Inferior parietal cortex (tissue), 1 donor: ENCODE measurements at regions not wholly inside any gene's neighbourhood (a gene's known extent, or its start where the extent isn't known, plus 50 kb on each side); places are given as distances from the start of the nearest gene placed in this dataset.
"Not testable (repeated sequence)": the region's sequence is repeated elsewhere in the genome, so short reads cannot be mapped to it uniquely, and the experiment has no call there.

Experiments used
- DNase-seq: peaks from one replicate; pipeline ENCODE4 v3.0.0-alpha.2; 2016; ENCODE audit errors: extremely low spot score

DNA sequence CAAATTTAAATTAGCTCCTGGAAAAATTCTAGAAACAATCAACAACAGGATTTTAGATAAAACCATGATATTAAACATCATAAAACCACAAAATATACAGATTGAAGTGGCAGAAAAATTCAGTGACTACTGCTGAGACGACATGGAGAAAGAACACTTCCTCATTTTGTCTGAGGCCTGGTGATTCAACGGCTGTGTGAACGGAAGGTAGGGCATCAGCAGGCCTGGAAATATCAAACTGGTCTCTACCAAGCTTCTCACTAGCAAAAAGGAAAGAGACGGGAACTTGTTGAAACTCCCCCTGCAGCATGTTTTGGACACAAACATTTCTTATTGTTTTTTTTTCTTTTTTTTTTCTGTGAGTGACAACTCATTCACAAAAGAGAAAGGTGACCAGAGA lies 58.0 kb upstream of the AHI1 start:
- no peak for DNase-seq

DNA sequence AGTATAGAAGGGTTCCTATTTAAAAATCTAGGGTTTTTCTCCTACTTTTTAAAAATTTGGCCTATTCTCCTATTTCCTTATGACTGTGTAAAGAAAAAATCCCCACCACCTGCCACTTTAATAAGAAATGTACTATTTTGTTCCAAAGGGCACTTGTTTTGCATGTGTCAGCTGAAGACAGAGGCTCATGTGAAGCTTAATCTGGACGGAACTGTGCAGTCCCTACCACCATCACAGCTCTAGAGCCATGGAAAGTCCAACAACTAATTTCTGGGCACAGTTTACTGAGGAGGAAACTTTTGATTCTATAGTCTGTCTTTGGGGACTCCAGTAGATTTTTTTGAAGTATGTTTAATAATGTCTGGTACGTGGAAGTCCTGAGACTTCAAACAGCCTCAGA lies 60.0 kb upstream of the AHI1 start:
- no peak for DNase-seq

- not testable (repeated sequence) for DNase-seq
Observed at GRCh38 chr6:135565605-135566004, 68.1 kb upstream of the AHI1 start.

- DNase-seq: no peak
Observed at GRCh38 chr6:135566311-135567068, 69.0 kb upstream of the AHI1 start.

DNA sequence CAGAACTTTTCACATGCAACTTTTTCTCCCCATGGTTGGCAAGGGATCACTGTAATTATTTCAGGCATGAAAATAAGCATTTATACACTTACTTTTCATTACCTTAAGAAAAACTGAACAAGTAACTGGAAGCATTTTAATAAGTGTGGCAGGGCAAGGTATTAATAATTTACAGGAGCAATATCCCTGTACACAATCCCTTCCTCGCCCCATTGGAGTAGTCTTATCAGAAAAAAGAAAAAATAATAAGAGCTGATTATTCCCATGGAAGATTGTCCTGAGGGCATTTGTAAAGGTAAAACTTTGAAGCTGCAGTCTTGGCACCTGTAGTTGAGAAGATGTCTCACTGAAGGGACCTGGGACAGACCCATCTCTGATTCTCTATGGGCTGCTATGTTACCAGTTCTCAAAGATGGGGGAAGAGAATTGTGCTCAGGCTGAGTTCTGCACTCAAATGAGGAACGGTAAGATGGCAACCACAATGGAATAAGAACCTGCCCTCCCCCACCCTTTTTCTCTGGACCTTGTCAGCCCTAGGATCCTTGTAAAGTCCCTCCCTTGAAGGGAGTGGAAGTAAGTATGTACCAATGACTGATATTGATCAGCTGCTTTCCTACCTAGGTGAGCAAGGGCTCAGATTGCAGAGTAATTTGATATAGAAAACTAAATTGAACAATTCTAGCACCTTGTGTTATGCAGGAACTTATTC lies 70.0 kb upstream of the AHI1 start:
- no peak for DNase-seq

DNA sequence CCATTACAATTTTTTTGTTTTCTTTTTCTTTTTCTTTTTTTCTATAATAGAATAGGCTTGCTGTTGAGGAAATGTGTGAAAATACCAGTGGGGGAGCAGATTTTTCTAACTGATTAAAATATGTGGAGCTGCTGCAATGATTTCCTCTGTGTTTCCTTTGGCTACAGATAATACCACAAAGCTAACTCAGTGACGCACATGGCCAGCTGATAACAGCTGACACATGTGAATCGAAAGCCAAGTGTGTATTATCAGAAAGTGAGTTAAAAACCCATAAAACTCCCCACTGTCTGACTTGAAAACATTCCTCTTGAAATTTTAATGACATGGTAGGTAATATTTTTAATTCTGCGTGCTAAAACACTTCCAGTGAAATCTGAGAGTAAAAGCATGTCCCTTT lies 70.8 kb upstream of the AHI1 start:
- no peak for DNase-seq

DNA sequence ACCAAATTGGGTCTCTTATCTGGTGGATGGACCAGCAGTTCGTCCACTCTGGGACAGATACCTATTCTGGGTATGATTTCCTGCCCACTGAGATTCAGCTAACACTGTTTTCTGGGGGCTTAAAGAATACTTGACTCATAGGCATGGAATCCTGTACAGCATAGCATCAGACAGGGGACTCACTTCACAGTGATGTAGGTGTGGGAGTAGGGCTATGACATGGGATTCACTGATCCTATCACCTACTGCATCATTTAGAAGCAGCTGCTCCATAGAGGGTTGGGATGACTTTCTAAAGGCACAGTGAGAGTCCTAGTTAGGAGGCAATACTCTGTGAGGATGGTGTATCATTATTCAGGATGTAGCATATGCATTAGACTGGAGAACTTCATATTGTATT lies 74.5 kb upstream of the AHI1 start:
- no peak for DNase-seq

- no peak for DNase-seq
Observed at GRCh38 chr6:135575629-135576028, 78.1 kb upstream of the AHI1 start.

DNA sequence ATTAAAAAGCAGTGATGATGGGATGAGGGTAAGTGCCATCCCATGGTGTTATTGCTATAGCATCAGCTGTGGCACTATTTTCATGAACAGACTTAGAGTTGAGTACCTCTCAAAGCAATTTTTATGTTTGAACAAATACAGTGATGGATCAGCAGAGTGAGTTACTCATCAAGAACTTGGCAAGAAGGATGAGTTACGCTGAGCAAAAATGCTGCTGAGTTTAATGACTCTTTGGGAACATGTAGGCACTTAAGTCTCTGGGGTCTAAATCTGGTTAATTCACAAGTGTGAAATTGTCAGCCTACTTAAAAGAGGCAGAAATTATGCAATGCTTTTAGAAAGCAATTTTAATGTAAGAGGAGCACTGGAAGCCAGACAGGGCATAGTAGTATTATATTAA lies 78.5 kb upstream of the AHI1 start:
- DNase-seq: peak; percentile 11

GRCh38 chr6:135577059-135577538 lies 79.6 kb upstream of the AHI1 start:
- DNase-seq: peak; percentile 10

GRCh38 chr6:135578976-135579375 lies 81.4 kb upstream of the AHI1 start:
- no peak for DNase-seq

DNA sequence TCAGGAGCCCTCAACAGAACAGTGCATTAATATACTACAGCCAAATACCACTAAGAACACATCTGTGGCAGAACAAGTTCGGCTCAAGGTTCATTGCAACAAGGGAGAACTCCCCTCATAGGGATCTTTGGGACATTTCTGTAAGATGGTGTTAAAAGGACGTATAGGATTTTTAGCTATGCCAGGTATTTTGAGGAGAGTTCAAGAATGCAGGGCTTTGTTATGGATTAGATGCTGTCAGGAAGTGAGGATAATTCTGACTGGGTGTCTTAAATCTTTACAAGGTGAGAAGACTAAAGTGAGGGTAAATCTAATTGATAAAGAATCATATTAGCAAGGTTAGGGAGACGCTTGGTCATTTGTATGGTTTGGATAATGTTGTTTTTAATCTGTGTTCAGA lies 83.7 kb upstream of the AHI1 start:
- DNase-seq: no peak

- DNase-seq: no peak
Observed at GRCh38 chr6:135583256-135583761, 85.8 kb upstream of the AHI1 start.

DNA sequence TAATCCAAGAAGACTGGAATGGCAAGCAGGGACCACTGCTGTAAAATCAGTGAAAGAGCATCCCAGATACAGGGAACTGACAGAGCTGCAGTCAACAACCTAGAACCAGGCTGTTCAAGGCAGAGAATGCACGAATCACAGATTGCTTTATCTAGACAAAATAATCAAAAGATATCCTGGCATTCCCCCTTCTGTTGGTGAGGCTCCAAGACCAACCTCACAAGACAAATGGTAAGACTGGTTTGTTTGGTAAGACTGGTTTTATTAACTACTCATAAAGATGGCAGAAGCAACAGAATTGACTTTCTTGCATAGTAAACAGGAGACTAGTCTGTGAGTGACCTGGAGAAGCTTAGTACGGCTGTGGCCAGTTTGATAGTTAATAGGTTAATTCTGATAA lies 88.8 kb upstream of the AHI1 start:
- DNase-seq: no peak

DNA sequence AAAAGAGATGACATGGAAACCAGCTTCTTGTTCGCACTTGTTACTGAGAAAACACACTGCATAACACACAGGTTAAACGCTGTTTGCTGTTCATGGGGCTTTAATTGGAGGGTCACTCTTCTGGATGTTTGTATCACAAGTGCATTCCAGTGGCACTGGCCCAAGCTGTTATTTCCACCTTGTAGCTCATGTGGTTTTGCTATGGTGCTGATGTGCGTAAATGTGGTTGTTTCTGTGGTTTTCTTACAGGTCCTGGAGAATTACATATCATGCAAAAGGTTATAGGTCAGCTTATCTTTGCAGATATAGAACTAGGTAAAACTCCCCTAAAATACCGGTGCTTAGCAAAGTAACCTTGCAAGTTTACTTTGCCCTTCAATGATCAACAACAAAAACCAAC lies 89.3 kb upstream of the AHI1 start:
- DNase-seq: no peak

- no peak for DNase-seq
Observed at GRCh38 chr6:135592276-135592675, 94.7 kb upstream of the AHI1 start.

DNA sequence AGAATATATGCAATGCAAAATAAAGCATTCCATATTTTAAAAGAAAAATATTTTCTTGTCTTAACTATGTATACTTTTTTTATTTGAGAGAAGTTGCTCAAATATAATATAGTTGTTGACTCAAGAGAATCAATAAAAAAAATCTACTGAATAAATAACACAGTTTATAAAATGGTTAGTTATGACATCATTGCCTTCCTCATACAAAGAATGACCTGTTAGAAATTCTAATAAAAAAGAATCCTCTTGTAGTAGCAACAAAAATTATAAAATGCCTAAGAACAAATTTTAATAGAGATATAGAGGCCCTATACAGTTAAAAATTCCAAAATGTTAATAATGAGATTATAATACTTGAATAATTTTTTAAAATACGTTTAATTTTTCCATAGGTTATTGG lies 96.5 kb upstream of the AHI1 start:
- no peak for DNase-seq

DNA sequence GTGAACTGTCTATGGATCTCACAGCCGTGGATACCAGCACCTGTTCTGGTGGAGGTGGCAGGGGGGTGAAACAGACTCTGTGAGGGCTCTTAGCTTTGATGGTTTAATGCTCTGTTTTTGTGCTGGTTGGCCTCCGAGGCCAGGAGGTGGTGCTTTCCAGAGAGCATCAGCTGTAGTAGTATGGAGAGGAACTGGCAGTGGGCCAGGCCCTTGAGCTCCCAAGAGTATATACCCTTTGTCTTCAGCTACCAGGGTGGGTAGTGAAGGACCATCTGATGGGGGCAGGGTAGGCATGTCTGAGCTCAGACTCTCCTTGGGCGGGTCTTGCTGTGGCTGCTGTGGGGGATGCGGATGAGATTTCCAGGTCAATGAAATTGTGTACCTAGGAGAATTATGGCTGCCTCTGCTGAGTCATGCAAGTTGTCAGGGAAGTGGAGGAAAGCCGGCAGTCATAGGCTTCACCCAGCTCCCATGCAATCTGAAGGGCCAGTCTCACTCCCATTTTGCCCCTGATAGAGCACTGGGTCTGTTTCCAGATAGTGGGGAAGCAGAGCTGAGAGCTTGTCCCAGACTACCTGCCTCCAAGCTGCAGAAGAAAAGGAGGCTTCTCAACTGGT lies 102.7 kb upstream of the AHI1 start:
- DNase-seq: no peak

DNA sequence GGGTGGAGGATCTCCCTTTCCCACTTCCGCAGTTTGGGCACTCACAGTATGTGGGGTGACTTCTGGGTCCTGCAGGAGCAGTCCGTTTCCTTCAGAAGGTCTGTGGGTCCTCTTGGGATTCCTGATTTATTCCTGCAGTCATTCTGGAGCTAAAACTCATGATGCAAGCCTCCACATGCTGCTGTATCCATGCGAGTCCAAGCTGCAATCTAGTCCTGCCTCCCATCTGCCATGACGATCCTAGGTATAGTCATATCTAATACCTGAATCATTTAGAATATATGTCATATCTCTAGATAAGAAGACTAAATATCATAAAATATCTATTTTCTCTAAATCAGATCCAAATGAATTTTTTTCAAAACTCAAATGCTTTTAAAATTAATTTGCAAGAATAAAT lies 103.4 kb upstream of the AHI1 start:
- DNase-seq: no peak

DNA sequence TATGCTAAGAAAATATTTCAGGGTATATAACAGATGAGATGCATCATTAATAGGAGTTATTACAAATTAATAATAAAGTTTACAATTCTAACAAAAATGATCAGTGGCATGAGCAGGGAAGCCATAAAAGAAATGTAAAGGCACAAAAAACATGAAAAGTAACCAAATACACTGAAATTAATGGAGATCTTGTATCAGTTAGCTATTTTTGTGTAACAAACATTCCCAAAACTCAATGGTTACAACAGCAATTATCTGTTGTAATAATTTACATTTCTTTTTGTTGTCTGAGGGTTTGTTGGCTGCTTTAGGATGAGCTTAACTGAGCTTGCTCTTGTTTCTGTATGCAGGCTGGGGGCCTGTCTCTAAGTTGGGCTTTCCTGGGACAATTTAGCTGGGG lies 104.3 kb upstream of the AHI1 start:
- DNase-seq: no peak

GRCh38 chr6:135603249-135603648 lies 105.7 kb upstream of the AHI1 start:
- no peak for DNase-seq

DNA sequence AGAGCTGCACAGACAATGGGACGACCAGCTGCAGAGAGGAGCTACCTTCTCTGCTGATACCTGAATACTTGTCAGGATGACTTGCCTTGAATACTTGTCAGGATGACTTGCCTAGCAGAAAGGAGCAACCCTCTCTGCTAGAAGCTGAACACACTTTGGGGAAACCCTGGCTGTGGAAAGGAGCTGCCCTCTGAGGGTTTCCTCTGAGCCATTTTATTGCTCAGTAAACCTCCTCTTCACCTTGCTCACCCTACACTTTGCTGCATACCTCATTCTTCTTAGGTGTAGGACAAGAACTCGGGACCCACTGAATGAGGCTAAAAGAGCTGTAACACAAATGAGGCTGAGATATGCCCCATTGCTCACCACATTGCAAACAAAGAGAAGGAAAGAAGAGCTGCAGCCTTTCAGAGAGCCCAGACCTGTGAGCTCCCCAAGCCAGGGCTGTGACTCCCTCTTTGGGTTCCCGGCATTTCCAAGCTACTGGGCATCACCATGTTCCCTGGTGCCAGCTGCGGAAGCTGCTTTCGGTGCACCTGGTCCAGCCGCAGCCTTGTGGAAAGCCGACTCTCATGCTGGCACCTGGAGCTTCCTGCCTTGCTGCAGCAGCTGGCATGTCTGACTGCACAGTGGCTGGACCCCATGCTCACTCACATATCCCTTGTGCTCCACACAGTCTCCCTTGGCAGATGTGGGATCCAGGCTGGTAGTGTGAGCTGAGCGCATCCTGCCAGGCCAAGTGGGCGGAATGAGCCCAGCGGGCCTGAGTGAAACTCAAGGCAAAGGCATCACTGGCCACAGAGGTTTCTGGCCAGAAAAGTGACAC lies 106.7 kb upstream of the AHI1 start:
- DNase-seq: no peak
